HepG2 (cell line): ENCODE measurements at regions not wholly inside any gene's neighbourhood (a gene's known extent, or its start where the extent isn't known, plus 50 kb on each side); places are given as distances from the start of the nearest gene placed in this dataset.

Source experiments
- ATAC-seq: fragments of 200-7000 bp; cut with Tn5 transposase; 3 replicates; pipeline ENCODE4 v1.9.1; 2020; ENCODE audit warnings: mild to moderate bottlenecking, moderate library complexity
- BruUV-seq: library from RNA; stranded (reverse); fragments of 400-500 nt; replicated peaks from 2 replicates; lab custom pipeline; 2021; lab: Mats Ljungman, UMichigan
- CTCF ChIA-PET: fragments of 300-600 bp; formaldehyde crosslinking; extraction: SDS; loops from one replicate; lab custom pipeline; 2021; ENCODE audit warnings: low total read pairs, inconsistent platforms, low intra/inter-chr PET ratio; lab: Yijun Ruan, JAX
- POLR2A ChIA-PET: fragments of 350-600 bp; sonication (Branson Sonifier 250); formaldehyde crosslinking; loops from one replicate; lab custom pipeline; 2020; ENCODE audit warnings: antibody characterized with exemption, inconsistent platforms; lab: Yijun Ruan, JAX
- DNase-seq: peaks from one replicate; pipeline ENCODE4 v3.0.0-alpha.2; 2015; ENCODE audit warnings: low spot score
- FAIRE-seq: peaks from 3 replicates; lab custom pipeline; 2011; peaks lifted over from hg19 to GRCh38; lab: Jason Lieb, UNC
- H2AFZ ChIP-seq: one replicate; pipeline ENCODE4 v1.6.1; 2011; ENCODE audit warnings: low read length, inconsistent platforms
- H3K27ac ChIP-seq: fragments of 300-600 bp; 3 replicates; pipeline ENCODE4 v1.8.0; 2011; ENCODE audit warnings: mixed run types, mild to moderate bottlenecking, mixed read lengths, low read length, inconsistent platforms; ENCODE audit not compliant: insufficient read depth; ENCODE audit errors: extremely low read length
- H3K27me3 ChIP-seq, 2 experiments: fragments of 200-600 bp in 1 of 2; 2 replicates in 1 of 2; 3 replicates in 1 of 2; pipeline versions ENCODE4 v1.6.0 to v1.8.0; 2011; ENCODE audit warnings: low read length in 2 of 2, mild to moderate bottlenecking in 2 of 2, moderate library complexity in 2 of 2, inconsistent platforms in 1 of 2; ENCODE audit not compliant: insufficient read depth in 2 of 2, control insufficient read depth in 1 of 2
- H3K36me3 ChIP-seq, 2 experiments: fragments of 200-600 bp in 1 of 2; replicated peaks in 1 of 2; 2 replicates in 1 of 2; 3 replicates in 1 of 2; pipeline versions ENCODE4 v1.5.1 to v1.8.0; 2011; ENCODE audit warnings: low read length in 2 of 2, inconsistent platforms in 1 of 2; ENCODE audit not compliant: insufficient read depth in 2 of 2, control insufficient read depth in 1 of 2
- H3K4me1 ChIP-seq: 2 replicates; pipeline ENCODE4 v1.5.1; 2012; ENCODE audit warnings: low read length, inconsistent platforms; ENCODE audit not compliant: insufficient read depth
- H3K4me2 ChIP-seq: 2 replicates; pipeline ENCODE4 v1.6.0; 2011; ENCODE audit warnings: low read depth, low read length, inconsistent platforms
- H3K4me3 ChIP-seq, 3 experiments: fragments of 200-600 bp in 1 of 3; sonication (generic), shearing (Covaris generic) in 1 of 3; replicated peaks in 1 of 3; 2 replicates each; pipeline ENCODE4 v1.5.1; 2011 to 2016; ENCODE audit warnings: low read length in 3 of 3, inconsistent platforms in 2 of 3, low read depth in 2 of 3, mild to moderate bottlenecking in 2 of 3, control low read depth in 1 of 3, mixed read lengths in 1 of 3; ENCODE audit not compliant: insufficient read depth in 1 of 3
- H3K79me2 ChIP-seq: one replicate; pipeline ENCODE4 v1.6.1; 2011; ENCODE audit warnings: low read length, inconsistent platforms; ENCODE audit not compliant: insufficient read depth
- H3K9ac ChIP-seq: 2 replicates; pipeline ENCODE4 v1.6.0; 2011; ENCODE audit warnings: mild to moderate bottlenecking, low read depth, low read length, inconsistent platforms; ENCODE audit not compliant: insufficient read depth
- H3K9me3 ChIP-seq: 2 replicates; pipeline ENCODE4 v1.5.1; 2012; ENCODE audit warnings: mild to moderate bottlenecking, low read length
- H4K20me1 ChIP-seq: 2 replicates; pipeline ENCODE4 v1.6.0; 2011; ENCODE audit warnings: inconsistent platforms, mild to moderate bottlenecking, low read length, moderate library complexity; ENCODE audit not compliant: insufficient read depth
- BORCS8-MEF2B ChIP-seq: sonication (generic); formaldehyde crosslinking; IDR thresholded peaks from 2 replicates; pipeline ENCODE4 v1.8.0; 2022; ENCODE audit warnings: mild to moderate bottlenecking, missing genetic modification reagents
- HDAC1 ChIP-seq: sonication (generic); formaldehyde crosslinking; IDR thresholded peaks from 2 replicates; pipeline ENCODE4 v1.5.1; 2020; ENCODE audit warnings: mild to moderate bottlenecking, missing genetic modification reagents
- HNF4A ChIP-seq: sonication (generic); formaldehyde crosslinking; IDR thresholded peaks from 2 replicates; pipeline ENCODE4 v1.4.0; 2020; ENCODE audit warnings: missing genetic modification reagents
- HNF4G ChIP-seq, 2 experiments: sonication (generic) in 1 of 2; formaldehyde crosslinking in 1 of 2; IDR thresholded peaks; 2 replicates each; pipeline versions ENCODE4 v1.4.0 to v1.6.1; 2011 to 2020; ENCODE audit warnings: borderline replicate concordance in 2 of 2, low read depth in 2 of 2, mild to moderate bottlenecking in 2 of 2, low read length in 1 of 2, missing genetic modification reagents in 1 of 2, moderate library complexity in 1 of 2
- TFDP2 ChIP-seq: sonication (generic); formaldehyde crosslinking; IDR thresholded peaks from 2 replicates; pipeline ENCODE4 v1.4.0; 2020; ENCODE audit warnings: missing genetic modification reagents
- ZBTB38 ChIP-seq: sonication (generic); formaldehyde crosslinking; IDR thresholded peaks from 2 replicates; pipeline ENCODE4 v1.5.1; 2020; ENCODE audit warnings: mild to moderate bottlenecking, missing genetic modification reagents
- ZBTB49 ChIP-seq: sonication (generic); formaldehyde crosslinking; IDR thresholded peaks from 2 replicates; pipeline ENCODE4 v1.4.0; 2020; ENCODE audit warnings: missing genetic modification reagents, borderline replicate concordance
- ZNF335 ChIP-seq: sonication (generic); formaldehyde crosslinking; IDR thresholded peaks from 2 replicates; pipeline ENCODE4 v1.4.0; 2020; ENCODE audit warnings: missing genetic modification reagents
- WGBS: methylation state at CpG from one replicate; pipeline ENCODE4 v1.1.6; 2017; ENCODE audit warnings: low lambda C conversion rate; 5-methylcytosine and 5-hydroxymethylcytosine counted together
- in situ Hi-C: cut with HindIII; loops from 2 replicates; pipeline ENCODE4 v1.10.0; 2017; ENCODE audit warnings: low pct_unique_long_range_greater_than_20kb; ENCODE audit not compliant: extremely low pct_ligation_motif_present
- intact Hi-C: fragments of 100-400 bp; cut with micrococcal nuclease; formaldehyde crosslinking; loops from one replicate; pipeline ENCODE4 v1.10.0; 2022; ENCODE audit not compliant: unreplicated experiment
- TF ChIP-seq, protein P1 (sequence below): IDR thresholded peaks from 2 replicates; pipeline ENCODE4 v1.6.1; 2016; ENCODE audit warnings: control low read depth

DNA sequence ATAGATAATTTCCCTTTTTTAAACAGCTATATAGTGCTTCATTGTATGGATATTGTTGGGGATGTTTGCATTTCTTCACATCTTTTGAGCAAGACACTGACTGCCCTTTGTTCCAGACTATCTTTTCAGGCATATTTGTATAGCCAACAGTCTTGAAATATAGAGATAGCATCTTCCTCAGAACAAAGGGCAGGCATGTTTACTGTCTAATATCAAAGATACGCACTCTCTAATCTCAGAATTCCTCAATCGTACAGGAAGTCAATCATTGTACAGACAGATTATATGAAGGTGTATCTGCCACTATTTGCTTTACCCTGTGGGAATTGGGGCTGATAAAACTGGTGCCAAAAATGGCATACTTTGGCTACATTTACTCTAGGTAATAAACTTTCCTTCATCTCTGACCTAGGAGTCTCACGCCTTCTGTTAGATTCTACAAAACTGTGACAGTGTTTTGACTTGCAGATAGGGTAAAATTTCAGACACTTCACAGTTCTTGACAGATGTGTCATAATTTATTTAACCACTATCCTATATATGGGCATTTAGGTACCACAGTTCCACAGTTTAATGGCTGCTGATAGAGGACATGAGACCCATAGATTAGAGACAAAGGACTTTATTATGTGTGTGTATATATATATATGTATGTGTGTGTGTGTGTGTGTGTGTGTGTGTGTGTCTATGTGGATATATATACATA, 321.0 kb downstream of the IGSF11 start (continued):
- TF ChIP-seq ZBTB49 (CRISPR knock-in tag) (no peak), BORCS8-MEF2B (CRISPR knock-in tag) (no peak), TFDP2 (CRISPR knock-in tag) (no peak), HDAC1 (CRISPR knock-in tag) (no peak), ZBTB38 (no peak)
- TF ChIP-seq, protein P1, sequence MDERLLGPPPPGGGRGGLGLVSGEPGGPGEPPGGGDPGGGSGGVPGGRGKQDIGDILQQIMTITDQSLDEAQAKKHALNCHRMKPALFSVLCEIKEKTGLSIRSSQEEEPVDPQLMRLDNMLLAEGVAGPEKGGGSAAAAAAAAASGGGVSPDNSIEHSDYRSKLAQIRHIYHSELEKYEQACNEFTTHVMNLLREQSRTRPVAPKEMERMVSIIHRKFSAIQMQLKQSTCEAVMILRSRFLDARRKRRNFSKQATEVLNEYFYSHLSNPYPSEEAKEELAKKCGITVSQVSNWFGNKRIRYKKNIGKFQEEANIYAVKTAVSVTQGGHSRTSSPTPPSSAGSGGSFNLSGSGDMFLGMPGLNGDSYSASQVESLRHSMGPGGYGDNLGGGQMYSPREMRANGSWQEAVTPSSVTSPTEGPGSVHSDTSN (CRISPR knock-in tag), result no peak

DNA sequence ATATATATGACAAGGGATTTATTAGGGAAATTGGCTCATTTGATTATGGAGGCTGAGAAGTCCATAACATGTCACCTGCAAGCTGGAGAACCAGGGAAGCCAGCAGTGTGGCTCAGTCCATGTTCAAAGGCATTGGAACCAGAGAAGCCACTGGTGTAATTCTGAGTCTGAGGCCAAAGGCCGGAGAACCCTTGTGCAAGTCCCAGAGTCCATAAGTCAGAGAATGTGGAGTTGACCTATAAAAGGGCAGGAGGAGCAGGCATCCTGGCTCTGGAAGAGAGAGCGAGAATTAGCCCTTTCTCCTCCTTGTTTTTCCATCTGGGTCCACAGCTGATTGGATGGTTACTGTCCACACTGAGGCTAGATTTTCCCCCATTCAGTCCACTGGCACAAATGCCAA, 319.8 kb downstream of the IGSF11 start:
- Histone ChIP-seq H2AFZ (no peak overlapping the region), H3K9ac (no peak overlapping the region), H3K27ac (no peak overlapping the region), H4K20me1 (no peaks in the 10 kb centered on the region), H3K27me3 (no peaks in the 10 kb centered on the region), H3K79me2 (no peaks in the 10 kb centered on the region), H3K4me1 (peaks cover 19% of the 10 kb centered on the region), H3K4me2 (no peak overlapping the region), H3K4me3 (no peak overlapping the region), H3K36me3 (no peaks in the 10 kb centered on the region), H3K9me3 (no peaks in the 10 kb centered on the region)
- ChIA-PET CTCF (no interaction called here), POLR2A (no interaction called here)
- no peak for FAIRE-seq
- ATAC-seq, result no peak; the same call in 2 of the 3 replicates
- 5% methylated on average over 2 of the region's 2 CpGs for WGBS
- intact Hi-C loops (no loop called here), in situ Hi-C loops (no loop called here)
- 0 out of 2 replicates have a peak, but pooled peaks have one; percentile 23 for TF ChIP-seq HNF4G (IDR thresholded peaks at IDR 0.05; ENCODE audit: borderline replicate concordance, low read depth, low read length)
- TF ChIP-seq HNF4G (CRISPR knock-in tag; IDR thresholded peaks at IDR 0.05; ENCODE audit: borderline replicate concordance, low read depth), result no peak
- TF ChIP-seq HNF4A, result peak; percentile 64
- no peak for TF ChIP-seq ZNF335 (CRISPR knock-in tag)
- DNase-seq, result peak; percentile 7
- no TSS peak for BruUV-seq
